HepG2 (cell line): ENCODE measurements at regions not wholly inside any gene's neighbourhood (a gene's known extent, or its start where the extent isn't known, plus 50 kb on each side); places are given as distances from the start of the nearest gene placed in this dataset.

ENCODE experiments used
- ATAC-seq: fragments of 200-7000 bp; cut with Tn5 transposase; 3 replicates; pipeline ENCODE4 v1.9.1; 2020; ENCODE audit warnings: mild to moderate bottlenecking, moderate library complexity
- BruUV-seq: library from RNA; stranded (reverse); fragments of 400-500 nt; replicated peaks from 2 replicates; lab custom pipeline; 2021; lab: Mats Ljungman, UMichigan
- CTCF ChIA-PET: fragments of 300-600 bp; formaldehyde crosslinking; extraction: SDS; loops from one replicate; lab custom pipeline; 2021; ENCODE audit warnings: low total read pairs, inconsistent platforms, low intra/inter-chr PET ratio; lab: Yijun Ruan, JAX
- POLR2A ChIA-PET: fragments of 350-600 bp; sonication (Branson Sonifier 250); formaldehyde crosslinking; loops from one replicate; lab custom pipeline; 2020; ENCODE audit warnings: antibody characterized with exemption, inconsistent platforms; lab: Yijun Ruan, JAX
- DNase-seq: peaks from one replicate; pipeline ENCODE4 v3.0.0-alpha.2; 2015; ENCODE audit warnings: low spot score
- FAIRE-seq: peaks from 3 replicates; lab custom pipeline; 2011; peaks lifted over from hg19 to GRCh38; lab: Jason Lieb, UNC
- H2AFZ ChIP-seq: one replicate; pipeline ENCODE4 v1.6.1; 2011; ENCODE audit warnings: low read length, inconsistent platforms
- H3K27ac ChIP-seq: fragments of 300-600 bp; 3 replicates; pipeline ENCODE4 v1.8.0; 2011; ENCODE audit warnings: mixed run types, mild to moderate bottlenecking, mixed read lengths, low read length, inconsistent platforms; ENCODE audit not compliant: insufficient read depth; ENCODE audit errors: extremely low read length
- H3K27me3 ChIP-seq, 2 experiments: fragments of 200-600 bp in 1 of 2; 2 replicates in 1 of 2; 3 replicates in 1 of 2; pipeline versions ENCODE4 v1.6.0 to v1.8.0; 2011; ENCODE audit warnings: low read length in 2 of 2, mild to moderate bottlenecking in 2 of 2, moderate library complexity in 2 of 2, inconsistent platforms in 1 of 2; ENCODE audit not compliant: insufficient read depth in 2 of 2, control insufficient read depth in 1 of 2
- H3K36me3 ChIP-seq, 2 experiments: fragments of 200-600 bp in 1 of 2; replicated peaks in 1 of 2; 2 replicates in 1 of 2; 3 replicates in 1 of 2; pipeline versions ENCODE4 v1.5.1 to v1.8.0; 2011; ENCODE audit warnings: low read length in 2 of 2, inconsistent platforms in 1 of 2; ENCODE audit not compliant: insufficient read depth in 2 of 2, control insufficient read depth in 1 of 2
- H3K4me1 ChIP-seq: 2 replicates; pipeline ENCODE4 v1.5.1; 2012; ENCODE audit warnings: low read length, inconsistent platforms; ENCODE audit not compliant: insufficient read depth
- H3K4me2 ChIP-seq: 2 replicates; pipeline ENCODE4 v1.6.0; 2011; ENCODE audit warnings: low read depth, low read length, inconsistent platforms
- H3K4me3 ChIP-seq, 3 experiments: fragments of 200-600 bp in 1 of 3; sonication (generic), shearing (Covaris generic) in 1 of 3; replicated peaks in 1 of 3; 2 replicates each; pipeline ENCODE4 v1.5.1; 2011 to 2016; ENCODE audit warnings: low read length in 3 of 3, inconsistent platforms in 2 of 3, low read depth in 2 of 3, mild to moderate bottlenecking in 2 of 3, control low read depth in 1 of 3, mixed read lengths in 1 of 3; ENCODE audit not compliant: insufficient read depth in 1 of 3
- H3K79me2 ChIP-seq: one replicate; pipeline ENCODE4 v1.6.1; 2011; ENCODE audit warnings: low read length, inconsistent platforms; ENCODE audit not compliant: insufficient read depth
- H3K9ac ChIP-seq: 2 replicates; pipeline ENCODE4 v1.6.0; 2011; ENCODE audit warnings: mild to moderate bottlenecking, low read depth, low read length, inconsistent platforms; ENCODE audit not compliant: insufficient read depth
- H3K9me3 ChIP-seq: 2 replicates; pipeline ENCODE4 v1.5.1; 2012; ENCODE audit warnings: mild to moderate bottlenecking, low read length
- H4K20me1 ChIP-seq: 2 replicates; pipeline ENCODE4 v1.6.0; 2011; ENCODE audit warnings: inconsistent platforms, mild to moderate bottlenecking, low read length, moderate library complexity; ENCODE audit not compliant: insufficient read depth
- ATF7-NPFF ChIP-seq: sonication (generic); formaldehyde crosslinking; IDR thresholded peaks from 2 replicates; pipeline ENCODE4 v1.8.1; 2023; ENCODE audit warnings: mild to moderate bottlenecking, low read depth, missing genetic modification reagents, moderate library complexity
- CHD2 ChIP-seq: IDR thresholded peaks from 2 replicates; pipeline ENCODE4 v1.6.1; 2011; ENCODE audit warnings: low read depth, low read length, improper control_type of control experiment
- GTF2F1 ChIP-seq: fragments of 150-350 bp; IDR thresholded peaks from 2 replicates; pipeline ENCODE4 v1.6.1; 2014; ENCODE audit warnings: low read length
- IRX3 ChIP-seq: sonication (generic); formaldehyde crosslinking; IDR thresholded peaks from 2 replicates; pipeline ENCODE4 v1.8.1; 2023; ENCODE audit warnings: mild to moderate bottlenecking, low read depth, missing genetic modification reagents, borderline replicate concordance
- JUND ChIP-seq: sonication (generic); formaldehyde crosslinking; IDR thresholded peaks from 2 replicates; pipeline ENCODE4 v1.8.0; 2022; ENCODE audit warnings: mild to moderate bottlenecking, missing genetic modification reagents
- KLF11 ChIP-seq: IDR thresholded peaks from 2 replicates; pipeline ENCODE4 v1.6.1; 2016; ENCODE audit warnings: missing compliant biosample characterization
- MTF2 ChIP-seq: sonication (generic); formaldehyde crosslinking; IDR thresholded peaks from 2 replicates; pipeline ENCODE4 v1.5.0; 2020; ENCODE audit warnings: missing genetic modification reagents, borderline replicate concordance
- SP1 ChIP-seq, 2 experiments: fragments of 450-650 bp in 1 of 2; sonication (generic) in 1 of 2; formaldehyde crosslinking in 1 of 2; IDR thresholded peaks; 2 replicates each; pipeline versions ENCODE4 v1.4.0 to v1.6.1; 2016 to 2020; ENCODE audit warnings: missing genetic modification reagents in 1 of 2
- SPEN ChIP-seq: sonication (generic); formaldehyde crosslinking; IDR thresholded peaks from 2 replicates; pipeline ENCODE4 v1.5.1; 2020; ENCODE audit warnings: low read depth, mild to moderate bottlenecking, missing genetic modification reagents
- ZKSCAN8 ChIP-seq: IDR thresholded peaks from 2 replicates; pipeline ENCODE4 v1.6.1; 2016; ENCODE audit warnings: borderline replicate concordance, missing genetic modification reagents, missing compliant biosample characterization
- ZNF709 ChIP-seq: sonication (generic); formaldehyde crosslinking; IDR thresholded peaks from 2 replicates; pipeline ENCODE4 v1.5.0; 2020; ENCODE audit warnings: mild to moderate bottlenecking, missing genetic modification reagents
- WGBS: methylation state at CpG from one replicate; pipeline ENCODE4 v1.1.6; 2017; ENCODE audit warnings: low lambda C conversion rate; 5-methylcytosine and 5-hydroxymethylcytosine counted together
- in situ Hi-C: cut with HindIII; loops from 2 replicates; pipeline ENCODE4 v1.10.0; 2017; ENCODE audit warnings: low pct_unique_long_range_greater_than_20kb; ENCODE audit not compliant: extremely low pct_ligation_motif_present
- intact Hi-C: fragments of 100-400 bp; cut with micrococcal nuclease; formaldehyde crosslinking; loops from one replicate; pipeline ENCODE4 v1.10.0; 2022; ENCODE audit not compliant: unreplicated experiment
- TF ChIP-seq, protein P1 (sequence below): sonication (generic); formaldehyde crosslinking; IDR thresholded peaks from 2 replicates; pipeline ENCODE4 v1.4.0; 2020; ENCODE audit warnings: mild to moderate bottlenecking, missing genetic modification reagents
- TF ChIP-seq, protein P2 (sequence below): sonication (generic); formaldehyde crosslinking; IDR thresholded peaks from 2 replicates; pipeline ENCODE4 v1.4.0; 2020; ENCODE audit warnings: missing genetic modification reagents
- TF ChIP-seq, protein P3 (sequence below): sonication (generic); formaldehyde crosslinking; conservative IDR thresholded peaks from 2 replicates; pipeline ENCODE4 v1.4.0; 2020; ENCODE audit warnings: missing genetic modification reagents
- TF ChIP-seq, protein P4 (sequence below): sonication (generic); formaldehyde crosslinking; IDR thresholded peaks from 2 replicates; pipeline ENCODE4 v1.4.0; 2020; ENCODE audit warnings: missing genetic modification reagents

DNA sequence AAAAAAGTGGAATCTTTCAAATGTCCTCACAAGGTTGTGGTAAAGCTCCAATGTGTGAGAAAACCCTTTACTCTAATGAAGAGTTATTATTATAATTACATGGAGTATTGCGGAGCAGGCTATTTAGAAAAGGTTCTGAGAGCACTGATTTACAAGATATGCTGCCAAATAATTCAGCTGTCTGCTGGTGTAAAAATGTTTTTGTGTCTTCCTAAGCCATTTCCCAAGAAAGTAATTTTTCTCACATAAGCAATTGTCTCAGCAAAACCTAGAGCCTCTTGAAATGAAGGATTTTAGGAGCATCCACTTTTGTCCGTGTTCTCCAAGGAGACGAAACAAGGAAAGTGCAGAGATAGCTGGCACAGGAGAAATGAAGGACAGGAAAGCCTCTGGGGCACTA is 229.6 kb upstream of the STARD13 start (continued):
- TF ChIP-seq, protein P1, sequence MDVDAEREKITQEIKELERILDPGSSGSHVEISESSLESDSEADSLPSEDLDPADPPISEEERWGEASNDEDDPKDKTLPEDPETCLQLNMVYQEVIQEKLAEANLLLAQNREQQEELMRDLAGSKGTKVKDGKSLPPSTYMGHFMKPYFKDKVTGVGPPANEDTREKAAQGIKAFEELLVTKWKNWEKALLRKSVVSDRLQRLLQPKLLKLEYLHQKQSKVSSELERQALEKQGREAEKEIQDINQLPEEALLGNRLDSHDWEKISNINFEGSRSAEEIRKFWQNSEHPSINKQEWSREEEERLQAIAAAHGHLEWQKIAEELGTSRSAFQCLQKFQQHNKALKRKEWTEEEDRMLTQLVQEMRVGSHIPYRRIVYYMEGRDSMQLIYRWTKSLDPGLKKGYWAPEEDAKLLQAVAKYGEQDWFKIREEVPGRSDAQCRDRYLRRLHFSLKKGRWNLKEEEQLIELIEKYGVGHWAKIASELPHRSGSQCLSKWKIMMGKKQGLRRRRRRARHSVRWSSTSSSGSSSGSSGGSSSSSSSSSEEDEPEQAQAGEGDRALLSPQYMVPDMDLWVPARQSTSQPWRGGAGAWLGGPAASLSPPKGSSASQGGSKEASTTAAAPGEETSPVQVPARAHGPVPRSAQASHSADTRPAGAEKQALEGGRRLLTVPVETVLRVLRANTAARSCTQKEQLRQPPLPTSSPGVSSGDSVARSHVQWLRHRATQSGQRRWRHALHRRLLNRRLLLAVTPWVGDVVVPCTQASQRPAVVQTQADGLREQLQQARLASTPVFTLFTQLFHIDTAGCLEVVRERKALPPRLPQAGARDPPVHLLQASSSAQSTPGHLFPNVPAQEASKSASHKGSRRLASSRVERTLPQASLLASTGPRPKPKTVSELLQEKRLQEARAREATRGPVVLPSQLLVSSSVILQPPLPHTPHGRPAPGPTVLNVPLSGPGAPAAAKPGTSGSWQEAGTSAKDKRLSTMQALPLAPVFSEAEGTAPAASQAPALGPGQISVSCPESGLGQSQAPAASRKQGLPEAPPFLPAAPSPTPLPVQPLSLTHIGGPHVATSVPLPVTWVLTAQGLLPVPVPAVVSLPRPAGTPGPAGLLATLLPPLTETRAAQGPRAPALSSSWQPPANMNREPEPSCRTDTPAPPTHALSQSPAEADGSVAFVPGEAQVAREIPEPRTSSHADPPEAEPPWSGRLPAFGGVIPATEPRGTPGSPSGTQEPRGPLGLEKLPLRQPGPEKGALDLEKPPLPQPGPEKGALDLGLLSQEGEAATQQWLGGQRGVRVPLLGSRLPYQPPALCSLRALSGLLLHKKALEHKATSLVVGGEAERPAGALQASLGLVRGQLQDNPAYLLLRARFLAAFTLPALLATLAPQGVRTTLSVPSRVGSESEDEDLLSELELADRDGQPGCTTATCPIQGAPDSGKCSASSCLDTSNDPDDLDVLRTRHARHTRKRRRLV, result no peak
- TF ChIP-seq SP1 (IDR thresholded peaks at IDR 0.05) (no peak), SP1 (CRISPR knock-in tag; IDR thresholded peaks at IDR 0.05) (no peak), ZKSCAN8 (CRISPR knock-in tag) (no peak), ATF7-NPFF (CRISPR knock-in tag) (no peak), GTF2F1 (no peak), SPEN (CRISPR knock-in tag) (no peak)

DNA sequence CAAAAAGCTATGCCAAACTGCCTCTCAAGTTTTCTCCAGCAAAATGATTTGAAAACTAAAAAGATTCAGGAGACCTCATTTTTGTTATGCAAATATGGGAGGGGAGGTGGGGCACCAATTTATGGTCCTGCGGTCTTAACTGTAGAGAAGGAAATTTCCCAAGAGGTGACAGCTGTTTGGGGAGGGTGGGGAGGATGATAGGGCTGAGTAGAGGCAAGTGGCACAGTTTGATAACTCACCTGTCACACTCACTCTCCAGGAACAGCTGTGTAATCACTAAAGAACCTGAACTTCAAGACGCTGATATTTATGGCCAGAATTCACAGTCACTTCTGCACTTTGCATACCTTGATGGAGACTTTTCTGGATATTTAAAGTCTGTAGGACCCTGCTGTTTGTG is 232.9 kb upstream of the STARD13 start:
- H3K9ac ChIP-seq, result no peak overlapping the region
- no peaks in the 10 kb centered on the region for H3K79me2 ChIP-seq
- H3K27ac ChIP-seq, result no peak overlapping the region
- peaks cover 0 to 10% of the 10 kb centered on the region in 2 experiments; a peak in 1 of 5 replicates for H3K36me3 ChIP-seq
- H2AFZ ChIP-seq, result no peak overlapping the region
- intact Hi-C loops, result no loop called here
- FAIRE-seq (no peak), ATAC-seq (no peak), DNase-seq (no peak)
- ChIA-PET POLR2A (no interaction called here), CTCF (no interaction called here)
- no TSS peak for BruUV-seq
- no peaks in the 10 kb centered on the region for H4K20me1 ChIP-seq
- H3K4me1 ChIP-seq, result no peaks in the 10 kb centered on the region
- no peak overlapping the region for H3K4me2 ChIP-seq
- 100% methylated on average over 2 of the region's 2 CpGs for WGBS
- no peak overlapping the region for H3K4me3 ChIP-seq
- H3K9me3 ChIP-seq, result no peaks in the 10 kb centered on the region
- in situ Hi-C loops, result no loop called here
- H3K27me3 ChIP-seq, result no peaks in the 10 kb centered on the region
- TF ChIP-seq KLF11 (CRISPR knock-in tag) (no peak), JUND (CRISPR knock-in tag) (no peak), IRX3 (CRISPR knock-in tag) (no peak), MTF2 (CRISPR knock-in tag) (no peak), CHD2 (no peak), ZNF709 (CRISPR knock-in tag) (no peak)
- TF ChIP-seq, protein P2, sequence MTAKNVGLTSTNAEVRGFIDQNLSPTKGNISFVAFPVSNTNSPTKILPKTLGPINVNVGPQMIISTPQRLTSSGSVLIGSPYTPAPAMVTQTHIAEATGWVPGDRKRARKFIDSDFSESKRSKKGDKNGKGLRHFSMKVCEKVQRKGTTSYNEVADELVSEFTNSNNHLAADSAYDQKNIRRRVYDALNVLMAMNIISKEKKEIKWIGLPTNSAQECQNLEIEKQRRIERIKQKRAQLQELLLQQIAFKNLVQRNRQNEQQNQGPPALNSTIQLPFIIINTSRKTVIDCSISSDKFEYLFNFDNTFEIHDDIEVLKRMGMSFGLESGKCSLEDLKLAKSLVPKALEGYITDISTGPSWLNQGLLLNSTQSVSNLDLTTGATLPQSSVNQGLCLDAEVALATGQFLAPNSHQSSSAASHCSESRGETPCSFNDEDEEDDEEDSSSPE (CRISPR knock-in tag), result no peak
- TF ChIP-seq, protein P3, sequence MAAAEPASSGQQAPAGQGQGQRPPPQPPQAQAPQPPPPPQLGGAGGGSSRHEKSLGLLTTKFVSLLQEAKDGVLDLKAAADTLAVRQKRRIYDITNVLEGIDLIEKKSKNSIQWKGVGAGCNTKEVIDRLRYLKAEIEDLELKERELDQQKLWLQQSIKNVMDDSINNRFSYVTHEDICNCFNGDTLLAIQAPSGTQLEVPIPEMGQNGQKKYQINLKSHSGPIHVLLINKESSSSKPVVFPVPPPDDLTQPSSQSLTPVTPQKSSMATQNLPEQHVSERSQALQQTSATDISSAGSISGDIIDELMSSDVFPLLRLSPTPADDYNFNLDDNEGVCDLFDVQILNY (CRISPR knock-in tag), result no peak
- TF ChIP-seq, protein P4, sequence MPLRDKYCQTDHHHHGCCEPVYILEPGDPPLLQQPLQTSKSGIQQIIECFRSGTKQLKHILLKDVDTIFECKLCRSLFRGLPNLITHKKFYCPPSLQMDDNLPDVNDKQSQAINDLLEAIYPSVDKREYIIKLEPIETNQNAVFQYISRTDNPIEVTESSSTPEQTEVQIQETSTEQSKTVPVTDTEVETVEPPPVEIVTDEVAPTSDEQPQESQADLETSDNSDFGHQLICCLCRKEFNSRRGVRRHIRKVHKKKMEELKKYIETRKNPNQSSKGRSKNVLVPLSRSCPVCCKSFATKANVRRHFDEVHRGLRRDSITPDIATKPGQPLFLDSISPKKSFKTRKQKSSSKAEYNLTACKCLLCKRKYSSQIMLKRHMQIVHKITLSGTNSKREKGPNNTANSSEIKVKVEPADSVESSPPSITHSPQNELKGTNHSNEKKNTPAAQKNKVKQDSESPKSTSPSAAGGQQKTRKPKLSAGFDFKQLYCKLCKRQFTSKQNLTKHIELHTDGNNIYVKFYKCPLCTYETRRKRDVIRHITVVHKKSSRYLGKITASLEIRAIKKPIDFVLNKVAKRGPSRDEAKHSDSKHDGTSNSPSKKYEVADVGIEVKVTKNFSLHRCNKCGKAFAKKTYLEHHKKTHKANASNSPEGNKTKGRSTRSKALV (CRISPR knock-in tag), result no peak
